Thyroid gland (tissue), 4 donors: ENCODE measurements at regions not wholly inside any gene's neighbourhood (a gene's known extent, or its start where the extent isn't known, plus 50 kb on each side); places are given as distances from the start of the nearest gene placed in this dataset.

ENCODE experiments used
- DNase-seq, 2 donors: peaks; one replicate each; pipeline ENCODE4 v3.0.0-alpha.2; 2019
- H3K27ac ChIP-seq, 3 donors: fragments of 200-600 bp; sonication (generic); 1 replicate in 2 of 3; 2 replicates in 1 of 3; pipeline ENCODE4 v1.5.1; 2016 to 2019; ENCODE audit warnings: mild to moderate bottlenecking in 1 of 3, moderate library complexity in 1 of 3
- H3K27me3 ChIP-seq: fragments of 200-600 bp; sonication (generic); one replicate; pipeline ENCODE4 v1.5.1; 2019
- H3K36me3 ChIP-seq, 2 donors: fragments of 200-600 bp; sonication (generic); one replicate each; pipeline ENCODE4 v1.5.1; 2016 to 2019
- H3K4me1 ChIP-seq, 2 donors: fragments of 200-600 bp; sonication (generic); one replicate each; pipeline ENCODE4 v1.5.1; 2017 to 2019
- H3K4me3 ChIP-seq, 3 donors: fragments of 200-600 bp; sonication (generic); replicated peaks in 1 of 3; 1 replicate in 2 of 3; 2 replicates in 1 of 3; pipeline ENCODE4 v1.5.1; 2016; ENCODE audit warnings: mild to moderate bottlenecking in 1 of 3
- H3K9me3 ChIP-seq: fragments of 200-600 bp; sonication (generic); one replicate; pipeline ENCODE4 v1.5.1; 2017
- CTCF ChIP-seq, 6 experiments: fragments of 200-600 bp in 3 of 6; fragments of 450-650 bp in 3 of 6; sonication (generic) in 3 of 6; IDR thresholded peaks; one replicate each; pipeline ENCODE4 v1.5.1; 2016 to 2019; ENCODE audit warnings: antibody characterized with exemption in 6 of 6, mild to moderate bottlenecking in 2 of 6, inconsistent platforms in 1 of 6, moderate library complexity in 1 of 6
- POLR2A ChIP-seq, 2 donors: fragments of 450-650 bp; IDR thresholded peaks; one replicate each; pipeline ENCODE4 v1.6.1; 2017; ENCODE audit warnings: antibody characterized with exemption in 2 of 2, mild to moderate bottlenecking in 2 of 2, moderate library complexity in 1 of 2
- WGBS, 2 donors: methylation state at CpG; one replicate each; pipeline ENCODE4 v1.1.5; 2017; 5-methylcytosine and 5-hydroxymethylcytosine counted together
- intact Hi-C: fragments of 100-400 bp; cut with DNase I; formaldehyde crosslinking; loops from one replicate; pipeline ENCODE4 v1.15.1; 2023

GRCh38 chr20:39302312-39302711 lies 340.2 kb downstream of the DHX35 start:
- H3K27ac ChIP-seq = no peak overlapping the region
- no peak overlapping the region for H3K4me3 ChIP-seq
- H3K27me3 ChIP-seq = no peaks in the 10 kb centered on the region
- H3K36me3 ChIP-seq = no peaks in the 10 kb centered on the region
- DNase-seq = no peak
- H3K4me1 ChIP-seq = no peaks in the 10 kb centered on the region
- intact Hi-C loops = no loop called here
- no peaks in the 10 kb centered on the region for H3K9me3 ChIP-seq
- TF ChIP-seq CTCF (IDR thresholded peaks at IDR 0.05) = no peak
- no peak for TF ChIP-seq POLR2A (IDR thresholded peaks at IDR 0.05)
- 69 to 73% methylated on average over 4 of the region's 4 CpGs for WGBS, 2 donors

GRCh38 chr20:39299783-39300182 lies 337.6 kb downstream of the DHX35 start:
- H3K4me3 ChIP-seq = no peak overlapping the region
- H3K27ac ChIP-seq = no peak overlapping the region
- H3K36me3 ChIP-seq = no peaks in the 10 kb centered on the region
- no peak for TF ChIP-seq CTCF (IDR thresholded peaks at IDR 0.05)
- no peak for TF ChIP-seq POLR2A (IDR thresholded peaks at IDR 0.05)
- intact Hi-C loops = no loop called here
- no peaks in the 10 kb centered on the region for H3K4me1 ChIP-seq
- no peaks in the 10 kb centered on the region for H3K9me3 ChIP-seq
- no peak for DNase-seq
- 85 to 86% methylated on average over 2 of the region's 2 CpGs for WGBS, 2 donors
- H3K27me3 ChIP-seq = no peaks in the 10 kb centered on the region

- intact Hi-C loops = no loop called here
- Histone ChIP-seq H3K4me3 (no peak overlapping the region), H3K9me3 (no peaks in the 10 kb centered on the region), H3K36me3 (no peaks in the 10 kb centered on the region), H3K27me3 (no peaks in the 10 kb centered on the region), H3K27ac (no peak overlapping the region), H3K4me1 (no peaks in the 10 kb centered on the region)
- no peak for DNase-seq
- 62 to 65% methylated on average over 12 of the region's 12 CpGs for WGBS, 2 donors
- TF ChIP-seq CTCF (IDR thresholded peaks at IDR 0.05) (no peak), POLR2A (IDR thresholded peaks at IDR 0.05) (no peak)
Observed at GRCh38 chr20:39298571-39299506, 336.7 kb downstream of the DHX35 start.

GRCh38 chr20:39298121-39298520 lies 336.0 kb downstream of the DHX35 start:
- intact Hi-C loops = no loop called here
- WGBS, 2 donors = 69 to 77% methylated on average over 14 of the region's 14 CpGs
- TF ChIP-seq POLR2A (IDR thresholded peaks at IDR 0.05) (no peak), CTCF (IDR thresholded peaks at IDR 0.05) (no peak)

GRCh38 chr20:39295301-39295700 lies 333.2 kb downstream of the DHX35 start:
- intact Hi-C loops = no loop called here
- H3K9me3 ChIP-seq = no peaks in the 10 kb centered on the region
- H3K27me3 ChIP-seq = no peaks in the 10 kb centered on the region
- H3K4me3 ChIP-seq = no peak overlapping the region
- no peak for TF ChIP-seq CTCF (IDR thresholded peaks at IDR 0.05)
- no peak for DNase-seq
- no peaks in the 10 kb centered on the region for H3K4me1 ChIP-seq
- H3K27ac ChIP-seq = no peak overlapping the region
- 44 to 68% methylated on average over 4 of the region's 4 CpGs for WGBS, 2 donors
- no peaks in the 10 kb centered on the region for H3K36me3 ChIP-seq

More at GRCh38 chr20:39298121-39298520, 336.0 kb downstream of the DHX35 start:
- H3K4me1 ChIP-seq = no peaks in the 10 kb centered on the region
- H3K4me3 ChIP-seq = no peak overlapping the region
- H3K36me3 ChIP-seq = no peaks in the 10 kb centered on the region
- H3K27me3 ChIP-seq = no peaks in the 10 kb centered on the region
- no peaks in the 10 kb centered on the region for H3K9me3 ChIP-seq
- no peak overlapping the region for H3K27ac ChIP-seq
- DNase-seq = no peak
